HG03103 (cell line): ENCODE measurements at regions not wholly inside any gene's neighbourhood (a gene's known extent, or its start where the extent isn't known, plus 50 kb on each side); places are given as distances from the start of the nearest gene placed in this dataset.
"Not testable (repeated sequence)": the region's sequence is repeated elsewhere in the genome, so short reads cannot be mapped to it uniquely, and the experiment has no call there.

Source experiments
- ATAC-seq: cut with Tn5 transposase; IDR thresholded peaks from one replicate; pipeline ENCODE4 v1.9.1; 2021; ENCODE audit warnings: low read depth; ENCODE audit not compliant: unreplicated experiment

DNA sequence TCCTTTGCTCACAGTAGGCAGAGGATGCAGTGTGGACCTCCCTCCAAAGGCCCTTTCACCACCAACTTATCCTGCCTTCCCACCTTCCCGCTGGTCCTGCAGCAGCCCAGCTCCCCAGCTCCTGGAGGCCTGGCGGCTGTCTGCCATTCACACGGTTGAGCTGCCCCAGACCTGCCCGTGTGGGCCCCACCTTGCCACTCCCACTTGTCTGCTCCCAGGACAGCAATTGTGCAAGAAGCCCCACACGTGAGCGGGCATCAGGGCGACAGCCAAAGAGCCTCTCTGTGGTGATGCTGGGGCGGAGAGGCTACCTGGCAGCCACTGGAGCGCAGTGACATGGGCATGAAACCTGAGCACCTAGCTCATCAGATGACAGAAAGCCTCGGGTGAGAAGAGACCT, 248.6 kb upstream of the MAF start:
- no peak for ATAC-seq

DNA sequence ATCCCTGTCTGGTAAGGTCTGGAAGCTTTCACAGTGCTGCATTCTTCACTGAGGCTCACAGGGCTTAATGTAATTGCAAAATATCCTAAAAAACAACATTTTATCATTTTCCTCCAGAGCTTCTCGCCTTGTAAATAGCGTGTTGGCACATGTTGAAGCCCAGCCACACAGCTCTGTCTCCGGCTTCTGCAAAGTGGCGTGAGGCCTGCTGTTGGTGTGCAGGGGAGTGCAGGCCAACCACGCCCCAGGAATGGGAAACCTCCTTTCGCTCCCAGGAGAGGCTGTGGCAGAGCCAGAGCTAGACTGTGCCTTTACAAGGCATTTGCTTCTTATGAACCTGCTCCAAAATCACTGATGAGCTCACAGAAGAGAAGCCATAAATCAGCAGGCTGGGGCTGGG, 248.2 kb upstream of the MAF start:
- no peak for ATAC-seq

DNA sequence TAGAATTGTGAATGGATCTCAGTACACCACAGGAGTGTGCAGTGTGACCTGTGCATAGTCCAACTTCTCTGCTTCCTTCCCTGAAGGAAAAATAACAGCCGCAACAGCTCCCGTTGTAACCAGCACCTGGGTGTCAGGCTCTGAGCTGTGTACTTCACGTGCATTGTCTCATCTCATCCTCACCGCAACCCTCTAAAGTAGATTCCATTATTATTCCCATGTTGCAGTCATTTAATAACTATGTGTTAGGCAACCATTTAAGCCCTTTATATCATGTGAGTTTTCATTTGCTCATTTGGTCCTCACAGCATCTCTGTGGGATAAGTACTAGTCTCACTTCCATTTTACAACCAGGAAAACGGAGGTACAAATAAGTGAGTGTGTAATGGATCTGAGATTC, 247.0 kb upstream of the MAF start:
- no peak for ATAC-seq

DNA sequence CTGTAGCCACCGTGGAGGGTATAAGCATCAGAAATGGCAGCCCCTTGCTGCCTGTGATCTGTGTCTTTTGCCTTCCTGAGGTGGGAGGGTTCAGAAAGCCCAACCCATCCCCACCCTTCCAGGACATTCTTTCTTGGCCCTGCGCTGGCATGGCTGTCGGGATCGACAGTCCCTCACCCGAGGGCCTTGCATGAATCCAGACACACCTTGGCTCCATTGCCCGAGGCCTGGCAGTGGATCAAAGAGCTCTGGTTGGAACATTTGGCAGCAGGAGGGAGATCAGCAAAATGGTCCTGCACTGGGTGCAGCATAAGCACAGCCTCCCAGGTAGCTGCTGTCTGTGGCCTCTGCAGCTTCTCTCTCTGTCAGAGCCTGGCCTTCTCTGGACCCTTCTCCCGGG, 246.6 kb upstream of the MAF start:
- no peak for ATAC-seq

DNA sequence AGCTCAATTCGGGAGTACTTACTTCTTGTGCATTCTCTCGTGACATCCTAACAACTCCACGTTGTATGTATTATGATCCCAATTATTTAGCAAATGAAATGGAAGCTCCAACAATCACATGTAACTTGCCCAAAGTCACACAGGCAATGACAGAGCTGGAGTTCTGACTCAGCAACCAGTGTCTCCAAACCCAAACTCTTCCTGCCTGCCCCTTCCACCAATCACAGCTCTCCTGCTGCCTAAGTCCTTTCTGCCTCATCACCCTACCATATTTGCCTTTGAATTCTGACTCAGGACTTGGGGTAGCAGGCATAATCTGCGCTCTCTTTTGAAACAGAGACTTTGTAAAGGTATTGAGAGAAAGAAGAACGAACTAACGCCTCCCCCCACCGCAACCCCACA, 245.2 kb upstream of the MAF start:
- ATAC-seq: no peak

- ATAC-seq: peak; percentile 92
These were observed 244.6 kb upstream of the MAF start for GRCh38 chr16:79845033-79845733.

DNA sequence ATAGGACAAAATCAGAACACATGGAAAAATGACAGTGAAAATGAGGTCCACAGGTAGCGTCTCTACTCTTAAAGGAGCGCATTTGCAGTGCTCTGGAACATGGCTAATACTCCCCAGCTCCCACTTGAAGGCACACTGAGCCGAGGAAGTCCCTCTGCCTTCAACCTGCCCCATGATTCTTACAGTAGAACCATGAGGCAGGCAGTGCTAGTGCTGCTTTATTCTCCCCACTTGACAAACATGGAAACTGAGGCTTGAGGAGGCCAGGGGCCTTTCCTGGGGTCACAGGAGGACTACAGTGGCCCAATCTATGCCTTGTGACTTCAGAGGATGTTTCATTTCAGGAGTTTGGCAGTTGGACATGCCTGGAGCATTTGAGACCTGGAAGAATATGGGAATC, 244.1 kb upstream of the MAF start:
- no peak for ATAC-seq

DNA sequence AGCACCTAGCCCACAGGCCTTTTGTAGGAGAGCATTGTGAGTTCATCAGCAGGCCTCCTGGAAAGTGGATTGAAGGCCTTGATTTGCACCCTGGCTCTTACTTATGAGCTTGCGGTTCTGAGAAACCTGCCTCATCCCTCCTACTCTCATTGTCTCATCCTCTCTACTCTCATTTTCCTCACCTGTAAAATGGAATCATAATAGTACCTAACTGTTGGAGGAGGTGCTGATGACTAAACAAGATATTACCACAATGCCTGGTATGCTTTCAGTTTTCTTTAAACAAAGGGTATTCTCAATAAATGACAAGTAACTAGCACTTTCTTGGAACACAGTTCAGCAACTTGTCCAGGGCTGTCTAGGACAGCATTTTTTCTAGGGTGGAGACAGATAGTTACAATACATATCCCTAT, 243.1 kb upstream of the MAF start:
- peak; percentile 34 for ATAC-seq

GRCh38 chr16:79843145-79843544, 242.6 kb upstream of the MAF start:
- no peak for ATAC-seq

DNA sequence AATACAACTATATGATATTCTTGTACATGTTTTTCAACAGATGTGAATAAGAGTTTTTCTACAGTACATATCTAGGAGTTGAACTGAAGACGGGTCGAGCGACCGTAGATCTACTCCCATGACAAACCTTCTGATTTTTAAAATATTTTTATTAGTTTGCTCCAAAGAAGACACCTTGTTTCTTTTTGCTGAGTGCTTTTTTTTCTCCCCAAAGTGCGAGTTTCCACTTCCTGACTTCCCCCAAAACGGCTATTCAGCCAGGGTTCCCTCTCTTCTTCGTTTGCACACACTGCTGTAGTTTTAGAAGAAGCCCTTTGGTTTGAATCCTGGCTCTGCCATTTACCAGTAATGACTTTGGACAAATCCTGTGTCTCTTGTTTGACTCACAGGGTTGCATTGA, 241.7 kb upstream of the MAF start:
- ATAC-seq: no peak

DNA sequence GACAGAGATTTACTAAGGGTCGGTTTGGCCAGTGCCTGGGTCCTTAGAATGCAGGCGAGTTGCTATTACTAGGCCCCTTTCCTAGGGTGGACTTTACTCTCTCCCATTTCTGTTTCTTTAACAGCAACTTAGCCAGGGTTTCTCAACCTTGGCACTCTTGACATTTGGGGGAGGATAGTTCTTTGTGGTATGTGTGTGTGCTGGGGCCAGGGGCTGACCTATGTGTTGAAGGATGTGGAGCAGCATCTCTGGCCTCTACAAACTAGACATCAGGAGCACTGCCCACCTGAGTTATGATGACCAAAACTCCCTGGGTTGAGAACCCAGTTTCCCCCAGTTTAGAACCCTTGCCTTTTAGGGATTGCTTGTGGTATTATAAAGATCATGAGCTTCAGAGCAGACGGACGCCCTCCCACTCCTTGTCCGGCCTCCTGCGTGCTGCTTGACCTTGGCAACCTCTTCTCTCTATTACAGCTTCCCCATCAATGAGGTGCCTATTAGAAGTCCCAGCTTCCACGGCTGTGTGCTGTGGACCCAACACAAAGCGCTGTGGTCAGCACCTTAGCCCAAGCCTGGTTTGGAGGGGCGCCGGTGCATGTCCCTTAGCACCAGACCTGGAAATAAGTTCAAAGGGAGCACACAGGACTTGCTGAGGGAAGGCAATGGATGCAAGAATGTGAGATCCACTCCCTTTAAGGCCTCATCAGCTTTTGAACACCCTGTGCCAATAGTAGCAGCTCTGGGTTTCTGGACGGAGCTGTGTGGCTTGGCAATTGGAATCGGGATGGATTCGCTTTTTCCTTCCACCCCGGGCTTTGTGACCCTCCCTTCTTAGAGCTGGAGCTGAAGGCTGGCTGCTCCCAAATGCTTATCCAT, 239.2 kb upstream of the MAF start:
- ATAC-seq: no peak

DNA sequence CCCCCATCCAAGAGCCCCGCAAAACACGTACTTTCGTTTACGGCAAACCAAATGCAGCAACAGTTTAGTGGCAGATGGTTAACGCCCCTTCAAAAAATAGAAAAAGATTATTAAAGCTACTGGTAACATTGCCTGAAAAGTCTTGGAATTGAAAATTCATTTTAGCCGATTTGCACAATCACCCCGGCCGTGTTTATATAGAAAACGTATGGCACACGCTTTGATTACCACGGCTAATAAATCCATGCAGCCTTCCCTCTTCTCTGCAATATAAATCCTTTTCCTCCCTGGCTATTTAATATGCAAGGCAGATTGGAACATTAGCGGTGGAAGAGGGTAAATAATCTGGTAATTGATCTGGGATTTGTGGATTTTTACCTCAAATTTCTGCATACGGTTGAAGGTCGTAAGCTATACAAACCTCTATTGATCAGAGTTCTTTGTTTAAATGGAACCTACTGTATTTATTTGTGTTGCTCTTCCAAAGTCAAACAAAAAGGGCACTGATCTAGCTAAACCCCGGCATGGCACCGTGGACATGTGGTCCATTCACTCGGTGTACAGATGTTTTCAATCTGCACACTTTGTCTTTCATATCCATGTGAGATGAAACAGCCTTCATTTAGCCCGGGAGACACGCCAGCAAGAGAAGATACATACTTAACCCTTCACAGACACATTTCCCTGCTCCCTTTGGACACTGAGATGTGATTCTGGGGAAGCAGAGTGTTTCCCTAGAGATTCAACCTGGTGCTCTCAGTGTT, 238.1 kb upstream of the MAF start:
- no peak for ATAC-seq

GRCh38 chr16:79836144-79836543, 235.6 kb upstream of the MAF start:
- ATAC-seq: no peak

- no peak for ATAC-seq
These were observed 234.7 kb upstream of the MAF start for GRCh38 chr16:79835194-79835593.

- no peak for ATAC-seq
These were observed 234.2 kb upstream of the MAF start for GRCh38 chr16:79834720-79835119.

DNA sequence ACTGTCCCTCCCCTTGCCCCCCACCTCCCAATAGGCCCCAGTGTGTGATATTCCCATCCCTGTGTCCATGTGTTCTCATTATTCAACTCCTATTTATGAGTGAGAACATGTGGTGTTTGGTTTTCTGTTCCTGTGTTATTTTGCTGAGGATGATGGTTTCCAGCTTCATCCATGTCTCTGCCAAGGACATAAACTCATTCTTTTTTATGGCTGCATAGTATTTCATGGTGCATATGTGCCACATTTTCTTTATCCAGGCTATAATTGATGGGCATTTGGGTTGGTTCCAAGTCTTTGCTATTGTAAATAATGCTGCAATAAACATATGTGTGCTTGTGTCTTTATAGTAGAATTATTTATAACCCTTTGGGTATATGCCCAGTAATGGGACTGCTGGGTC, 233.5 kb upstream of the MAF start:
- ATAC-seq: not testable (repeated sequence)

DNA sequence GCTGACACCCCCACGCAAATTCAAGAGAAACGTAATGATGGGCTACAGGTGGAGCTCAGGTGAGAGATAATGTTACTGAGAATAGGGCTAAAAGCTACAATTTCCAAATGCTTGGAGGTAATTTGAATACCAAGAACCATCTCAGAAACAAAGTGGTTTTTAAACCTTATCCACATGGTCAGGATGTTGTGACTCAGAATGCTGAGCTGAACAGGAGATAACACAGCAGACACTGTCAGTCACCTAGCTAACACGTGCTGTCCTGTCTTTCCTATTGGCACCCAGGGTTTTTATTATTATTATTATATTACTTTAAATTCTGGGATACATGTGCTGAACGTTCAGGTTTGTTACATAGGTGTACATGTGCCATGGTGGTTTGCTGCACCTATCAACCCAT, 233.0 kb upstream of the MAF start:
- ATAC-seq: no peak

- ATAC-seq: no peak
These were observed 226.4 kb upstream of the MAF start for GRCh38 chr16:79826732-79827475.

- no peak for ATAC-seq
These were observed 224.5 kb upstream of the MAF start for GRCh38 chr16:79825002-79825401.

DNA sequence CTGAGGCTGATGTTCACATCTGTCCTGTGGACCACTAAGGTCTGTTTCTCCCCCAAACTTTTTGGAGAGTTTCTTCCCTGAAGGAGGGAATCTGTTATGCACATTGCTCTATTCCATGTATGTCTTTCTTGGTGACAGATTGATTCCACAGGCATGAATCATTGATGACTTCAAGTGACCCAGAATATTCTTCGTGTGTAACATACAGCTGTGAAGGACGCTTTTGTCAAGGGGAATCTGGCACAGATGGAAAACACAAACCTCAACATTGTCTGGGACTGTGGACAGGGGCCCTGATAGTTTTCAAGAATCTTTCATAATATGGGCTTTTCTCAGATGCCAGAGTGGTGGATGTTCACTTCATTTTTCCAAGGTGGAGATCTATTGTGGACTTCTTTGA, 223.1 kb upstream of the MAF start:
- ATAC-seq: no peak

DNA sequence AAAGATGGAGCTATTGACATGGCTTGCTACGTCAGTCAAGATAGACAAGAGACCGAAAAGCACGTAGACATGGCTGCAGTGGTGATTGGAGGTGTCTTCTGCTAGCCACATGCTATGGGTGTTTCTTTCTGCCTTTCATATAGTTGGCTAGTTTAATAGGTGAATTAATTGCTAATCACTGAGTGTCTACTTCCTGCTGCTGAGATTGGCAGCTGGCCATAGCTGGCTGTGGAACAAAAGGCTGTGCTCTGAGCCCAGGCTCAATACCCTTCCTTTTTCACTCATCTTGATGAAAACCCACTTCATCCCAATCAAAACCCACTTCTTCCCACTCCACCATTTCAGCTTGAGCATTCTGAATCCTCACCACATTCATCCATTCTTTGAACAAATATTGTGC, 221.4 kb upstream of the MAF start:
- ATAC-seq: no peak
